HG02885 (cell line): ENCODE measurements at regions not wholly inside any gene's neighbourhood (a gene's known extent, or its start where the extent isn't known, plus 50 kb on each side); places are given as distances from the start of the nearest gene placed in this dataset.
"Not testable (repeated sequence)": the region's sequence is repeated elsewhere in the genome, so short reads cannot be mapped to it uniquely, and the experiment has no call there.

ENCODE experiments used
- ATAC-seq: cut with Tn5 transposase; IDR thresholded peaks from one replicate; pipeline ENCODE4 v1.9.1; 2021; ENCODE audit warnings: mild to moderate bottlenecking; ENCODE audit not compliant: unreplicated experiment, poor library complexity

DNA sequence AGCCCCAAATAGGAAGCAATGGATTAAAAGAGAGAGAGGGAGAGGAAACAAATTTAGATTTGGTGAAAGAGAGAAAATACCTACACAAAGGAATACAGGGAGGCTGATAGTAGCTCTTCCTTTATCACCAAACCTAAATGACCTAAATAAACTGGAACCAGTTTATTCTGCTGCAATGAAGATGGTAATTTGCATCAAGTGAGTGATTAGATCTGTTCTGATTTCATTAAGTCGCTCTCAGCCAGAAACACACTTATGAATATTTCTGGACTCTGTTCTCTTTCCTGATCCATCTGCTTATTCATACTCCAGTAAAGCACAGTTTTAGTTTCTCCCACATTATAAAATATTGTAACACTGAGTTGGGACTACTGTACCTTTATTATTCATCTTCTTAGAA lies 83.4 kb upstream of the BMP5 start:
- no peak for ATAC-seq

DNA sequence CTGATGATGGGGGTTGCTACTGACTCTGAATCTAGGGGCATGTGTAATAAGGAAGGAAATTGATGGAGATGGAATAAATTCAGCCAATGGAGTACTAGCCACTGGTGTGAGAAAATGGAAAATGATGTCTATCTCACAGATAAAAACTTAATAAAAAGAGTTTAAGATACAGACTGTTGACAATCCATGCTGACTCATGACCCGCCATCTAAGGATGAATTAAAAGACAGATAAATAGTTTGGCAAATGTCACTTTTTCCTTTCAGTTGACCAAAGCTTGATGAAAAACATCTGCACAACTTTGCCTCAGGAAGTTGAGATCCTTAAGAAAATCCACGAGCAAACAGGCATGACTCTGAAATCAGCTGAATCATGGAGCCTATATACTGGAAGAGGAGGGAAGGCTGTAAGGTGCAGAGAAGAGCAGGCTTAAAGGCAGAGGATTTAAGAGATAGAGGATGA lies 82.6 kb upstream of the BMP5 start:
- ATAC-seq: no peak

DNA sequence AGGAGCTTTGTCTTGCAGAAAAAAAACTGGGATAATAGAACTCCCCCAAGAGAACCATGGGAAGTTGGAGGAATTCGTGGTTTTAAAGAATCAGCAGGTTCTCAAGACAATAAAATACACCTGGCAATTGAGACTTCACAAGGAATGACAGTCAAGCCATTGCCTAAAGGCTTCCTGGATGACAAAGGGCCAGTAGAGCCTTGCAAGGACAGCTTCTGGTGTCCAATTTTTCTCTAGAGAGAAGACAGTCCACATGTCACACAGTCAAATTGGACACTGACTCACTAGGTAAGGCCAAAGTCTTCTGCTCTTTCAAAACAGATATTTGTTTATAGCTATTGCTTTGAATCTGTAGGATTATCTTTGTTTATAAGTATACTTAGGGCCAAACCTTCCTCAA lies 80.3 kb upstream of the BMP5 start:
- no peak for ATAC-seq

DNA sequence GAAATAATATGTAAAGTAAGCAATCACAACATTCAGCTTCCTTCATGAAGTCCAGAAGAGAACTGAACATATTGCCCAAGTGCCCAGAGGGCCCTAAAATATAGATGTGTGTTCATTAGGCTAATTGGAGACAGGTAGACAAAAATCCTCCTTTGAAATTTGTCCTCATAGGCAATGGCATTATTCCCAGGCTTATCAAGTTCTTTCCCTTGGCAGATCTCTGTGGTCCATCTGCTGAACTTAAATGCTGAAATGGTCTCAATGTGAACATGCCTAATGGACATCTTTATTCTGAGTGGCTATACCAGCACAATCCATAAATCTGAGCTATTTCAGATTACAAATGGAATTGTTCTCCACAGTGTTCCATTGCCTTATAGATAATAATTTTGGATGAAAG lies 79.0 kb upstream of the BMP5 start:
- ATAC-seq: no peak

DNA sequence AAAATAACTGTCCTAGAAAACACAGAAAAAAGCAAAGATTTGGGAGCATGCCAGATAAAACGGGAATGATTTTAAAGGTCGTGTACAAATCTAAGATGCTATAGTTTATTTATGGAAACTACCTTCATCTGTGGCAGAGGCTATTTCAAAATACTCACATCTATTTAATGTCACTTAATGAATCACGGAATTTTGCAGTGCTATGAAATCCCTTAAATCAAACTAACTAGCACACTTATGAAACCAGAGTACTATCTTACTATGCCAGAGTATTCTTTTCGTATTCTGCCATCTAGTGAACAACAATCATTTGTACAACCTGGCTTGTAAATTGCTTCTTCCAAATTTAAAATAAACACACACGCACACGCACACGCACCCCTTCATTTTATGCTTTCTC lies 77.9 kb upstream of the BMP5 start:
- ATAC-seq: no peak

DNA sequence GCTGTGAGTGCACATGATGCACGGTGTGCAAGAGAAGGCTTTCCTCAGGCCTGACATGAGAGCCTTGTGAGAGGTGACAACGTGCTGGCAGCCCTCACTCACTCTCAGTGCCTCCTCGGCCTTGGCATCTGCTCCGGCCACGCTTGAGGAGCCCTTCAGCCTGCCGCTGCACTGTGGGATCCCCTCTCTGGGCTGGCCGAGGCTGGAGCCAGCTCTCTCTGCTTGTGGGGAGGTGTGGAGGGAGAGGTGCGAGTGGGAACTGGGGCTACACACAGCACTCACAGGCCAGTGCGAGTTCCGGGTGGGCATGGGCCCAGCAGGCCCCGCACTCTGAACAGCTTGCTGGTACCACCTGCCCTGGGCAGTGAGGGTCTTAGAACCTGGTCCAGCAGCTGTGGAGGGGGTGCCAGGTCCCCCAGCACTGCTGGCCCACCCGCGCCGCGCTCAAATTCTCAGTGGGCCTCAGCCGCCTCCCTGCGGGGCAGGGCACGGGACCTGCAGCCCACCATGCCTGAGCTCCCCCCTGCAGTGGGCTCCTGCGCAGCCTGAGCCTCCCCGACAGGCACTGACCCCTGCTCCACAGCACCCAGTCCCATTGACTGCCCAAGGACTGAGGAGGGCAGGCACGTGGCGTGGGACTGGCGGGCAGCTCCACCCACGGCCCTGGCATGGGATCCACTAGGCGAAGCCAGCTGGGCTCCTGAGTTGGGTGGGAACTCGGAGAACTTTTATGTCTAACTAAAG lies 74.9 kb upstream of the BMP5 start:
- no peak for ATAC-seq

DNA sequence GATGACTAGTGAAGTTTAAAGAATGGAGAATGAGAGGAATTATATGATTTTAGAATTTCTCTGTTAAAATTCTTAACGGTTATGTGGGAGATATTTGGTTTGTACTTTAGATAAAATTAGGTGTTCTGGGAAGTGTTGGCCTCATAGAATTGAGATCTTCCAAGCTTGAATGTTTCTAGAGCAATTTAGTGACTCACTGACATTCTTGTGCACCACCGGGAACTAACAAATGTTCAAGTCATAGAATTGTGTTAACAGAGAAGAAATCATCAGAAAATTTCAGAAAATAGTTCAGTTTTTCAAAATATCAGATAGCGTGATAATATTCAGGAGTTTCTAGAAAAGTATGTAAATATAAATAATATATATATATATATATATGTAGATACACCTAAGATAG lies 67.9 kb upstream of the BMP5 start:
- ATAC-seq: no peak

DNA sequence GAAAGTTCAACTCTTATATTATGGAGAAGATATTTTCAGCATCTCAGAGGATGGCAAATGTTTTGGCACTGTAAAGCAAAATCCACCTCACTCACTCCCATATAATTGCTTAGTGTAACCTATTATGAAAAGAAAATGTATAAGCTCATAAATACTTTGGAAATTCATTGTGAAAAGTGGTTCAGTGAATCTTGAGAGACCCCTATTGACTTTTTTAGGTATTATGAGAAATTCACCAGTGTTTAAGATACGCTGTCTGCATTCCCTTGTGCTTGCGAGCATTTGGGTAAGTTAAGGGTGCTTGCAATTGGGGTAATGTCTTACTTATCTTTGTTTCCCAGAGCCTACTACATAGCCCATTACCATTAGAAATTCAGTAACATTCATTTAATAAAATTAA lies 66.3 kb upstream of the BMP5 start:
- no peak for ATAC-seq

DNA sequence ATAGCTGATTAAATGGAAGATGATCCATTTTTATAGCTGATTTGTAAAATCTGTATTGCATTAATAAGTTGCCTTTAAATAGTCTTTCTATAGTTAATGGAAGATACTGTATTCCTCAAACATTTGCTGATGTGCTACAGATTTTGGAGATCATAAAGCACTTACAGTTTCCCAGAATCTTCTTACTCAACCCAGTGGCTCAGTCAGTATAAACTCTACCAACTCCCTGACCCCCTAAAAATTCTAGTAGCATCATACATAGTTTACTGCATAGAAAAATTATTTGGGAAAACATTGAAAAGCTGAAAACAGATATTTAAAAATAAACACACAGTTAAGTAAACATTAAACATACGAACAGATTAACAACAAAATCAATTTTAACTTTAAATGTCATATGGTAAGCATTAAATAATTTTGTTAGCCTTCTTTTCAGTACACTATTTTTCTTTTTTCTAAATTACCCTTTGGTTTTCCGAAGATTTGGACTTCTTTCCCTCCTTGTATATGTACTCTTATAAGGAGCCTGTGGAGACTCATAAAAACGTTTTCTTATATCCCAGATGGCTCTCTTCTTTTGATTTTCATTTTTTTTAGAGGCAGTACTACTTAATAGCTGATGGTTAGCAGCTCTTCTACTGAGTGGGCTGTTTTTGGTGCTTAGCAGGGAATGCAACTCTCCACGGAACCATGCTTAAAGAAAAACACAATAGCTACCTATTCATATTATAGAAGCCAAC lies 62.7 kb upstream of the BMP5 start:
- no peak for ATAC-seq

DNA sequence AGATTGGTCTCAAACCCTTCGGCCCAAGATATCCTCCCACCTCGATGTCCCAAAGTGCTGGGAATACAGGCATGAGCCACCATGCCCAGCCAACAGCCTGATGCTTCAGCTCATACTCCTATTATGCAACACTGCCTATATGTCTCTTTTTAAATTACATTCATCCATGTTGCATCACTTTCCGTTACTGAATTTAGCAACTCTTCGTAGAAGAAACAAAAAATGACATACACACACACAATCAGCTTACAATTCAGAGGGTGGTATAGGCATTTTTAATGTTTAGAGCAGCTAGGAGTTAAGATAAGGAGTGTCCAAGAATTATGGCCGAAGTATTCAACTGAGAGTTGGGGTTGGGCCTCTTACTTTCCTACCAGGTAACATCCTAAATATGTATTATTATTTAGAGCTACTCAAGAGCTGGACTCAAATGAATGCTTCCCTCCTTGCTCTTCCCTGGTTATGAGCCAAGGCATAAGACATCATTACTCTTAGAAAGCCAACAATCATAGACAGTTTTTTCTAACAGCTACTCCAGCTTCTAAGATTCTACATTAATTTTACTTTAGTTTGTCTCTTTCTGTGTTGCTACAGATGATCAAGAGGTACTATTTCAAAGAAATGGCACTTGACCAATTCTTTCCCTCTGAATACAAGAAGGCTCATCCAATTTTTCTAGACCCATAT lies 62.0 kb upstream of the BMP5 start:
- ATAC-seq: no peak

DNA sequence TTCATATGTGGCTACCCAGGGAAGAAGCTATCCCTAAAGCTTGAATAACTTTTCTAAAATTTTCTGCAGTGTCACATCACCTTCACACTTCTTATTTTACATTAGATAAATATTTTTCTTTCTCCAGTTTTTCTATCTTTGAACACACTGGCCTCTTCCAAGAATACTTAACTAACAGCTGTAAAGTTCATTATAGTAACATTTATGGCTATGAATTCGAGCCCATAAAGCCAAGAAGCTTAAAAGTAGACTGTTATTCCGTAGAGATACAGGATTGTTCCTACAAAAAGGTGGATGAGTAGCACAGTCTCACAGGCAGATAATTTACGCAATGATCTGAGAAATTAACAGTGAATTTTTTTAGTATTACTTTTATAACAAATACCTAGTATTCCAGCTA lies 55.7 kb upstream of the BMP5 start:
- no peak for ATAC-seq

DNA sequence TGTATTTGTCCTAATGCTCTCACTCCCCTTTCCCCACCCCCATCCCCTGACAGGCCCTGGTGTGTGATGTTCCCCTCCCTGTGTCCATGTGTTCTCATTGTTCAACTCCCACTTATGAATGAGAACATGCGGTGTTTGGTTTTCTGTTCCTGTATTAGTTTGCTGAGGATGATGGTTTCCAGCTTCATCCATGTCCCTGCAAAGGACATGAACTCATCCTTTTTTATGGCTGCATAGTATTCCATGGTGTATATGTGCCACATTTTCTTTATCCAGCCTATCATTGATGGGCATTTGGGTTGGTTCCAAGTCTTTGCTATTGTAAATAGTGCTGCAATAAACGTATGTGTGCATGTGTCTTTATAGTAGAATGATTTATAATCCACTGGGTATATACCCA lies 52.3 kb upstream of the BMP5 start:
- not testable (repeated sequence) for ATAC-seq

DNA sequence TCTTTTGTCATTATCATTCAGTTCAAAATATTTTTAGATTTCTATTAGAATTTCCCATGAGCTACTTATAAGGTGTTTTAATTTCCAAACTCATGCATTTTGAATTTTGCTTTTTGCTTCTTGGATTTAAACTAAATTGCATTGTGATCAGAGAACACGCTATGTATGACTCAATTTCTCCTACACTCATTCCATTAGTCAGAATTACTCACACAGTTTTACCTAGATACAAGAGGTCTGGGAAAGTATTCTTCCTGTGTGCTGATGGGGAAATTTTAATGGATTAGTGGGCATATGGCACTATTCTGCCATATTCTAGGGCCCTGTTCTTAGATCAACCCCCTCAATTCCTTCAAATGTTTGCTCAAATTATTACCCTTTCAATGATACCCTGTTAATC lies 49.9 kb upstream of the BMP5 start:
- no peak for ATAC-seq
